ENCODE measurements at regions not wholly inside any gene's neighbourhood (a gene's known extent, or its start where the extent isn't known, plus 50 kb on each side); places are given as distances from the start of the nearest gene placed in this dataset.

DNA sequence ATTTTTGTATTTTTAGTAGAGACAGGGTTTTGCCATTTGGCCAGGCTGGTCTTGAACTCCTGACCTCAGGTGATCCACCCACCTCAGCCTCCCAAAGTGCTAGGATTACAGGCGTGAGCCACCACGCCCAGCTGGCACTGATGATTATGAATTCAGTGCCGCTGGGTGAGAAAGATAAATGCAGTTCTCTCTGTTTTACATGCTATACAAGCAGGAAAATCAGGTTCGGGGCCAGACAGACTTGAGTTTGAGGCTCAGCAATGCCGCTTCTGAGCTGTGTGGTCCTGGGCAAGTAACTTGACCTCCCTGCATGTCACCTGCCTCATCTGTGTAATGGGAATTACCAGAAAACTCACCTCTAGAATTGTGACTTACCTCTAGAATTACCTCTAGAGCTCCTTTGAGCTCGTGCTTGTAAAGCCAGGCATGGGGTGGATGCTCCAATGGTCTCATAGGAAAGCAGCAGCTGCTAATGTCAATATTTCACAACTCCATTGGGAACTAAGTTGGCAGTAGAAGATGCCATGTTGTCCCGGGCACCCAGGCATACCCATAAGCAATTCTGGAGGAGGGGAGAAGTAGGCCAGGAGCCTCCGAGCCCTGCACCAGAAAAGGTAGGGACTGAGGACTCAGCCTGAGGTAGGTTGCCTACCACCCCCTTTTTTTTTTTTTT is 119.8 kb upstream of the SLC25A33 start:
- no peak for FAIRE-seq
- DNase-seq (ENCODE audit: low spot score in 2 of 2) = no peak

DNA sequence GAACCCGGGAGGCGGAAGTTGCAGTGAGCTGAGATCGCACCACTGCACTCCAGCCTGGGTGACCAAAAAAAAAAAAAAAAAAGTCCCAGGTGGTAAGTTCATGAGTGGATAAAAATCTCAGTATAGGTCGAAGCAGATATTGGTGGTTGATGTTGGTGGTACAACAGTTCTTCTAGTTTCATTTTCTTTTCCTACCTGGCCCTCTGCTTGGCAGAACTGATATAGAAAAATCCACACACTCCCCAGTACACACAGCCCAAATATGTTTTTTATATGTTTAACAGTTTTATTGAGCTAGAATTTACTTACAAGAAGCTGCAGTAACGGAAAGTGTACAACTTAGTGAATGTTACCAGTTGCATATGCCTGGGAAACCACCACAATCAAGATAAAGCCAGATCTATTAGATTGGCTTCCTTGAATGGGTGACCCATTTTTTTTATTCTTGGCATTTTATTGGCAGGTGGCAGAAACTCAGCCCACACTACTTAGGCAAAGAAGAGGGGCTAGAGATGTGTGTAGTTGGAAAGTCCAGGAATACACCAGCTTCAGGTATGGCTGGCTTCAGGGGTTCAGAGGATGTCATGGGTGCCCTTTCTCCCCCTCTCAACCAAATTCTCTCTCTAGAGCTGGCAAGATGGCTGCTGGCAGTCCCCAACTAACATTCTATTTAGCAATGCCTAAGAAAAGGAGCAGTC is 118.3 kb upstream of the SLC25A33 start:
- DNase-seq (ENCODE audit: low spot score in 2 of 2) (no peak), FAIRE-seq (no peak)

DNA sequence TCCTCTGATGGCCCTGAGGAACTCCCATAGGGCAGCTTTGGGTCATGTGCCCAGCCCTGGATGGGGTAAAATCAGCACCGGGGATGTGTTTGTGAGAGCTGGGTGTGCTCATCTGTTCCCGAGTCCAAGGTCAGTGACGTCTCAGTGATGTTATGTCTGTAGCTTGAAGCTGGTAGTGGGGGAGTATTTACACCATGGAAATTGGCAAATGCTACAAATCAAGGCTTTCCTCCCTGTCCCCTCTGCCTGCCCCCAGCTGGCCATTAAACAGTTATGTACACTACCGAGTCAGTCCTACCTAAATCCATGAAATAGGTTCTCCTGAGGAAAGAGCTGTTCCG is 117.8 kb upstream of the SLC25A33 start:
- DNase-seq (ENCODE audit: low spot score in 2 of 2) (no peak), FAIRE-seq (no peak)

DNA sequence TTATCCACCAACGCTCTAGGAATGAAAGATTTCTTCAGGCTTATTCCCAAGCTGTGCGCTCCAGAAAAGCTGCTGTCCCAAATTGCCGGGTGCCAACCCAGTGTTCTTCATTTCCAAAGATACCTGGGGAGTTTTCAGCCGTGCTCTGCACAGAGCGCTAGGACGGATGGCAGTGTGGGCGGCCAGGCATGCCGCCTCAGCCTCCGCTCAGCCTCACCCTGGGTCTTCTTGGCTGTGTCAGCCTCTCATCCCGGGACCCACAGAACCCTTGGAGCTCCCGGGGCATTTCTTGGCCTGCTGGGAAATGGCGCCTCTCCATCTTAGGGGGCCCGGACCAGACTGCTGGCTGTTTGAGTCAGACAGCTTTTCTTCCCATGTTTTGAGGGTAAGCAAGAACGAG is 116.9 kb upstream of the SLC25A33 start:
- no peak for FAIRE-seq
- no peak for DNase-seq (ENCODE audit: low spot score in 2 of 2)

DNA sequence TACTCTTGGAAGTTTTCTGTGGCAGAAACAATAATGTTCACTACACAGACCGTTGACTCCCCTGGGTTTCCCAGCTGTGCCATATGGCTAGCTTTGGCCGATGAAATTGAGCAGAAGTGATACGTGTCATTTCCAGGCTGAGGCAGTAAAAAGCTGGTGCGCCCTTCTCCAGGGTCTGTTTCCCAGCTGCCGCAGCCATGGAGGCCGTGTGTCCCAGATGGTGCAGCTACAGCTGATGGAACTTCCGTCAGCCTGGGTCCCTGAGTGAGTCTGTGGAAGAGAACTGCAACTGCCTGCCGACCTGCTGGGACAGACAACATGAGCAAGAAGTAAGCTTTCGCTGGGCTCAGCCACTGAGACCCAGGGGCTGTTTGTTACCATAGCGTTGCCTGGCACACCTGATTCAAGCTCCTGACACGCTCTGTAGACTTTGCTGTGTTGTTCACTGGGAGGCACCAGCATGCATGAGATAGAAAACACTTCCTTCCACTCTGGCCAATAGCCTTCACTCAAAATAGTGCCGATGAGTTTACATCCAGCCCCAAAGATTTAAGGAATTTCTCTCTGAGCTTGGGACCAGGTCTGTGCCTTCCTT is 116.3 kb upstream of the SLC25A33 start:
- no peak for FAIRE-seq
- DNase-seq (ENCODE audit: low spot score in 2 of 2) = no peak

DNA sequence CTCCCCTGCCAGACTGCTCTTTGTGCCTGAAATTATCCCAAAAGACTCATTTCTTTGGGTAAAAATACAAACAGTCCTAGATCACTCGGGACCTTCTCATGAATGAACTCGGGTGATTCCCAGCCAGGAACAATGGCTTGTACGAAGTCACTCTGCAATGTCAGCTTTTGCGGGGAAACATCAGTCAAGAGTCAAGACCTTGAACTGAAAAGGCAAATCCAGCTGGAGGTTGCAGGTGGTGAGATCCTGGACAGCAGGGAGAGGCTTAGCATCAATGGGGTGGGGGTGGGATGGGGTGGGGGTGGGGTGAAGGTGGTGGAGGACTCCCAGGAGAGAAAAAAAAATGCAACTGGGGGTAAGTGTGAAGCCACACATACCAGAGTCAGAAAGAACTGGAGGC is 115.0 kb upstream of the SLC25A33 start:
- DNase-seq (ENCODE audit: low spot score in 2 of 2) = no peak
- FAIRE-seq = no peak

DNA sequence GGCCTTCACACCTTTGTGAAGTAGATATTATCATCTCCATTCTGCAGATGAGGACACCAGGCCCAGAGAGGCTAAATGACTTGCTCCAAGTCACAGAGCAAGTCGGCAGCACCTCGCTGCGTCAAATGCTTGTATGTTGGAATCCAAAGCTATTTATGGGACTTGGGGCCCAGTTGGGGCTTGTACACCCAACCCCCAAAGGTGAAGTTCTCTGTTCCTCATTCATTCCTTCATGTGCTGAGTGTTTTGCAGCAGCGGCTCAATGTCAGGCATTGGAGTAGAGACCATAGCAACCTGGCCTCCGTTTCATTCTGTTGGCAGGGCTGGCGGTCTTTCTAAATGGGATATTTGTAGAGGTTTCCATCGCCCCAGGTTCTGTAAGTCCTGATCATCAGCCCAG is 113.4 kb upstream of the SLC25A33 start:
- no peak for FAIRE-seq
- no peak for DNase-seq (ENCODE audit: low spot score in 2 of 2)

DNA sequence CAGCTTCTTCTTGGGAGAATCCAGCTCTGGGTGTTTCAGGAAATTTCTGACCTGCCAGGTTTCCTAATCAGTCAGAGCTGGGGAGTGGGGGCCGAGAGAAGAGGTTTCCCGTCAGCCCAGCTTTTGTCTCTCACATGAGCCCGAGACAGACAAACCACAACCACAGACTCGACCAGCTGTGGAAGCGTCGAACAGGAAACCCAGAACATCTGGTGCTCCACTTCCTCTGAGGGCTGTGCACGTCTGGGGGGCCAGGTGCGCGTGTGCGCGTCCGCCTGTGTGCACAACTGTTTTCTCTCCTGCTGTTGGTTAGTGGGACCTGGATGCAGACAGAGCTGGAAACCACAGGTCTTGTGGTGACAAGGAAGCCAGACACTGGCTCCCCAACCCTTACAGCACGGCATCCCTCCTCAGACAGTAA is 113.0 kb upstream of the SLC25A33 start:
- no peak for FAIRE-seq
- no peak for DNase-seq (ENCODE audit: low spot score in 2 of 2)

DNA sequence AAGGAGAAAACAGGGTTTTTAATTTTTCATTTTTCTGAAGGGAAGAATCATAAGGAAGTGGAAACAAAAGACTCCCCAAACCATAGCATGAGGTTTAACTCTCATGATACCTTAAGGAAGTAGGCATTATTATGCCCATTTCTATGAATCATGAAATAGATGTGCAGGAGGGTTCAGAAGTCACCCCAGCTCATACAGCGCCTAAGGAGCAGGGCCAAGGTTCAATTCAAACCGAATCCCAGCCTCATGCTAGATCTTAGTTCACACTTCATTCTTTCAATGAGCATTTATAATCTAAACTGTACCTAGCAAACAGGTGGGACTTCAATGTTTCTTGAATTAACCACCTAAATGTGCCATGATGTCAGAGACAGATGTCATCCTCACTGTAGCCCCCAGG is 111.9 kb upstream of the SLC25A33 start:
- FAIRE-seq = no peak
- DNase-seq (ENCODE audit: low spot score in 2 of 2) = no peak

DNA sequence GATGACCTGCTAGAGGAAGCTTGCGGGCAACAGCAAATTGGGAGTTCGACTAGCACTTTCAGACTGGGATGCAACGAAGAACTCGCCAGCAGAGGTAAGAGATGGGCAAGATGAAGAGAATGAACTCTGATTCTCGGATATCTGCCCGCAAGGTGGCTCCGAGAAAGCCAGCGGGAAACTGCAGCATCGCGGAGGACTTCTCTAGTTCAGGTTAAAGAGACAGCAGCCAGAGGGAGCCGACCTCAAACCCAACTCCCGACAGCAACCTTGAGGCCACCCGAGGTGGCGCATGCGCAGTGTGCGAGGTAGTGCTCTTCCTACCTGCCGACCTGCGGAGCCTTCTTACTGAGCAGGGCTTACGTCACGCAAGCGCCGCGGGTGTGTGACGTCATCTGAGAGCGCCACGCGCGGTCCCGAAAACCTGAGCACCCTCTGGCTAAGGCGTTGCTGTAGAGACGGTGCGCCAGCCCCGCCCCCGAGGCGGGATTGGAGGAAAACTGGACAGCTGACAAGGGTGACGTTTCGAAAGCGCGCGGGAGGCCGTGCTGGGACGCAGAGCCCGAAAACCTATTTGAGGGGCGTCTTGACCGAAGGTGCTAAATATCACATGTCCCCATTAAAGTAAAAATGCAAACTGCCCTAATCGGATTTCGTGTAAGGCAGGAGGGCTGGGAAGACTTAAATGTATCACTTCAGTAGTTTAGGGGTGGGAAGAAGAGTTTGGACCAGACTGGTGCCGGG is 110.5 kb upstream of the SLC25A33 start:
- DNase-seq (ENCODE audit: low spot score in 2 of 2) = peak; percentile 78 to 96
- FAIRE-seq = peak; percentile 84

DNA sequence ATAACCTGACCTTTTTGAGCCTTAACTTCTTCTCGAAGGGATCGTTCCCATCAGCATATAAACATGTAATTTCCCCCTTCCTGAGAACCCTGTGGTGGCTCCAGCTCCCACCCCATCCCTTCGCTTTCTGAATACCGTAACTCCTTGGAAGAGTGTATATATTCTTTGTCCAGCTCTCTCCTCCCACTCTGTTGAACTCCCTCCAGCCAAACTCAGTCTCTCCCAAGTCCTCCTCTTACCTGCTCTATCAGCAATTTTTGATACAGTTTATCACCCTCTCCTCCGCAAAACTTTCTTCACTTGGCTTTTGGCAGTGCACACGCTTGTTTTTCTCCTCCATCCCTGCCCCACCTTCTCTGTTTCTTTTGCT is 109.9 kb upstream of the SLC25A33 start:
- DNase-seq (ENCODE audit: low spot score in 2 of 2) (no peak), FAIRE-seq (no peak)

DNA sequence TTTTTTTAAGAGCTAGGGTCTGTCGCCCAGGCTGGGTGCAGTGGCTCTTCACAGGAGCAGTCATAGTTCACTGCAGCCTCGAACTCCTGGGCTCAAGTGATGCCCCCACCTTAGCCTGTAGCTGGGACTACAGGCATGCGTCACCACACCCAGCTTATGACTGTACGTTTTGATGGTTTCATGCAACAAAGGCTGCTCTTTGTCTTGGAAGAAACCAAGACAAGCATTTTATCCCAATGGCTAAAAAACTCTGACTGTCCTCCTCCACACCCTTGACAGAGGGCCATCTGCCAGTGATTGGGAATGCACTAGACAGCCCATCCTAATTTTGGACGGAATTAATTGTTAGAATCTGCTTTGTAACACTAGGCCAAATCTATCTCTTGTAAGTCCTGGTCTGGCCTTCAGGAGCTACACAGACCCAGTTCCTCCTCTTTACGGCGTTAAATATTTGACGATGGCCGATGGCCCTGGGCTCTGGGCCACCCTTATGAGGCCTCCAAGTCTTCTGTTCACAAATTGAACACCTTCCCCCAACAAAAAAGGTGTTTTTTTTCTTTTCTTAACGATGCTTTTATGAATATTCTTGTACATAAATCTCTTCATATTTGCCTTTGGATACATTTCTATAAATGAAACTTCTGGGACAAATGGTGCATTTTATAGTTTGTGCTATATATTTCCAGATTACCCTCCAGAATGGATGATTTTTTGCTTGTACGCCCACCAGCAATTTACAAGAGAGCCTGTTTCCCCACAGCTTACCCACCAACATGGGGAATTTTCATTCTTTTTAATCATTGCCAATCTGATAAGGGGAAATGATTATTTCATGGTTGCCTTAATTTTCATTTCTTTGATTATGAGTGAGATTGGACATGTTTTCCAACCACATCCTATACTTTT is 104.8 kb upstream of the SLC25A33 start:
- FAIRE-seq (no peak), DNase-seq (ENCODE audit: low spot score in 2 of 2) (no peak)

DNA sequence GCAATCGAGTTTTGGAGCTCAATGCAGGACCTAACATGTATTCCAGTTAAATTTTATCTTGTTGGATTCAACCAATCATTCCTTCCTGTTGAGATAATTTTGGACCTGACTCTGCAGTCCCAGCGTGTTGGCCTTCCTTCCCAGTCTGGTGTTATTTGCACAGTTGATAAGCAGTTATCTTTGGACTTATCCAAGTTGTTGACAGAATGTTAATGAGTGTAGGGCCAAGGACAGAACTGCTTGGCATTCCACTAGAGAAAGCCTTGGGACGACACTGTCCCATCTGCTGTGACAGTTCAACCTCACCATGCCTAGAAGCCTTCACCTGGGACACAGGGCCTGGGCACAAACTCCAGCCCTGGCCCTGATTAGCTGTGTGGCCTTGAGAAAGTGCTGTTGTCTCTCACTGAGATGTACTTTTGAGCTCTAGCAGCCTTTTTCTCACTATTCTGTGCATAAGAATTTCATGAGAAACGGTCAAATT is 104.1 kb upstream of the SLC25A33 start:
- no peak for DNase-seq (ENCODE audit: low spot score in 2 of 2)
- no peak for FAIRE-seq

DNA sequence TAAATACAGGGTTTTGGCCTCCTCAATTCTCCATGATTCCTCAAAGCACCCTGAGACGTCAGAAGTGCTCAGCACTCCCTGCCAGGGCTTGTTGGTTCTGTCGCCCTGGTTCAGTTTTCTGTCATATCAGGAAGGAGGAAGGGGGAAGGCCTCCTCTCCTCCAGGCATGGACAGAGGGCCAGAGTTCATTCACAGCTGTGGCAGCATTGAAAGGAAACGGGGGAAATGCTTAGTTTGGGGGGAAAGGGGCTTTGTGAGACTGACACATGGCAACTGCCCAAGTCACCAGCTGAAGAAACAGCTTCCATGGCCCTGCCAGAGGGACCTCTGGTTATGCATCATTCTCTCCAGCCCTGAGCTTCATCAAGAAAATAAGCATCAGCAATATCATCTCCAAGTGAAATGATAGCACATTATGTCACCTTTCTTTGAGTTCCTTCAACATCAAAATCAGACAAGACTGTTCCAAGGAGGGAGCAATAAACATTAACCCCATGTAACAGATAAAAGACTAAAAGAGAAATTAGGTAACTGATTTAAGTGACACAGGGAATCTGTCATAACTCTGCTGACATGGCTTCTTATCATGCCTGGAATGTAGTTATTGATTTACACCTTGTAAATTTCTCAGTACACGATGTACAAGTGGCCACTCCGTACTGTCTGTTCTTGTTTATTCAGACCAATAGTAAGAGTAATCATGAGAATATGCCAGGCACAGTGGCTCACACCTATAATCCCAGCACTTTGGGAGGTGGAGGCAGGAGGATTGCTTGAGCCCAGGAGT is 103.2 kb upstream of the SLC25A33 start:
- DNase-seq (ENCODE audit: low spot score in 2 of 2) (no peak), FAIRE-seq (no peak)

DNA sequence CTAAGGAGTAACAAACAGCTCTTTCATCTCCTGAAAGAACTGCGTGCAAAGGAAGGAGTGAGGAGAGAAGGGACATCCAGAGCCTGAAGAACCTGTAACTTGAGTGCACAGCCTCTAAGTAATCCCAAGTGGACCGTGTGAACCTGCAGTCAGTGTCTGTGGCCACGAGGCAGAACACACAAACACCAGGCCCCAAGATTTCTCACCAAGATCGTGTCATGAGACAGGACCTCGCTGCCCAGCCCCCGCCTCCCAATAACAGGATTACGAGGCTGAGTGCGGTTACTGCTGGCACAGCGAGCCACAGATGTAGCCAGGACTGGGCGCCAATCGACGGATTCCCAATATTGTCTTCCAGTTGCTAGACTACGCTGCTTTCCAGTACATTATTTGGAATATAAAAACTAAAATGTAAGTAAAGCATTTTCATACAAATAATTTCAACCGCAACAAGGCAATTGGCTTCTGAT is 101.3 kb upstream of the SLC25A33 start:
- no peak for DNase-seq (ENCODE audit: low spot score in 2 of 2)
- no peak for FAIRE-seq

DNA sequence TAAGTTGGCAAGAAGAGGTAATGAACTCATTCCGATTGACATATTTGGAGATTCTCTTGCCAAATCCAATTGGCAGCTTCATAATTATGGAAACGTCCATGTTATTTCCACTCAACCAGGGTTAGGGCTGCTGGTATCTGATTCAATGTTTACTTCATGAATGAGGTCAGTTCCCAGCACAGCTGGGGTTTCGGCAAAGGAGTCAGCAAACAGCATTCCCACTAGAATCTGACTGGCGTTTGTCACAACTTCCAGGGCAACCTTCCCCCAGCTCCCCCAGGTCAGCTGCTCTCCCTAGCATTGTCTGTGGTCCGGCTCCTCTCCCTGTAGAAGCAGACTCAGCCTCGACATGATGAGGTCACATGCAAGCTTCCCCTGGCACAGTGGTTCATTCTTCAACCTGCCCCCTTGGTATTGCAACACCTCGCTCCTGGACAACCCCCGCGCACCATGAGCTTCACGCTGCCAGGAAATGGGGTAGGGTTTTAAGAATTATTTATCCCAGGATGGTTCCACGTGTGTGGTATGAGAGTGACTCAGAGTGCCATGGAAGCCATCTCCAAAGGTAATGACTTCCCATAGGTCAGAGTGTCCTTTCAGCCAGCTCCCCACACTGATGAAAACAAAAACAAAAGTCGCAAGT is 100.7 kb upstream of the SLC25A33 start:
- FAIRE-seq = no peak
- DNase-seq (ENCODE audit: low spot score in 2 of 2) = no peak

DNA sequence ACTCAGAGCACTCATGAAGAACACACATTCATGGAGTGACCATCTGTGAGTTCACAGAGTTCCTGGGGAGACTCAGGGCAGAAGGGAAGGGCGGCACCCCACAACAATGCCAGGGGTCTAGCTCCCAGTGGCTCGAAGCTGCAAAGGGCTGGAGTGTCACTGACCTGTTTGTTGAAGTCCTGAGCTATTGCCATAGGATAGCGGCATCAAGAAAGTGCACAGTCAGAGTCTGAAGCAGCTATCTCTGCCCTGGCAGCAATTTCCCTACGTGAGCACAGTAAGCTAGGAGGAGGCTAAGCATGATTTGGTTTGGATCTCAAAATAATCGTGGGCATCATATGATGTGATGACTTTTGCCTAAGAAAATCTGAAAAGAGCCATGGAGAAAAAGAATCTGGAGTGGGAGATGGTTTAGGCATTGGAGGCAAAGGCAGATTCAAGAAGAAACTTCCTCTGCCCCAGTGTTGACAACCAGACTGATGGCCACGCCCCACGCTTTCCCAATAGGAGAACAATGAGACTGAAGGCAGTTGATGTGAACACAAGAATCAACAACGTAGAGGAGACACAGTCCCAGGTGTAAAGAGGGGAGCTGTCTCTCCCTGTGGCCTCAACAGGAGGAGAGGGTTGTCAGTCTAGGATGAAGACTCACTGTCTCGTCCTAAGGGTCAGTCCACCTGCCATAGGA is 100.0 kb upstream of the SLC25A33 start:
- FAIRE-seq = no peak
- no peak for DNase-seq (ENCODE audit: low spot score in 2 of 2)

DNA sequence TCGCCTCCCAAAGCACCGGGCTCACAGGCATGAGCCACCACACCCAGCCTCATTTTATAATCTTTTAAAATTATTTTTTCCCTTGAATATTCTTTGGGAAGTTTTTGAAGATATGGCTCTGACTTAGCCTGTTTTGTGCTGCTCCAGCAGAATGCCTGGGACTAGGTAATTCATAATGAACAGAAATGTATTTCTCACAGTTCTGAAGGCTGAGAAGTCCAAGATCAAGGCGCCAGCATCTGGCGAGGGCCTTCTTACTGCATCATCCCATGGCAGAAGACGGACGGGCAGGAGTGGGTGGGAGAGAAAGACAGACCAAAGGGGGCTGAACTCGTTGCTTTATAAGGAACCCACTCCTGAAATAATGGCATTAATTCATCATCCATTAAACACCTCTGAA is 99.0 kb upstream of the SLC25A33 start:
- FAIRE-seq (no peak), DNase-seq (ENCODE audit: low spot score in 2 of 2) (no peak)

Measured in frontal cortex (tissue), 3 donors.